Body of pancreas (tissue), 4 donors: ENCODE measurements at regions not wholly inside any gene's neighbourhood (a gene's known extent, or its start where the extent isn't known, plus 50 kb on each side); places are given as distances from the start of the nearest gene placed in this dataset.

ENCODE experiments used
- ATAC-seq: fragments of 150-250 bp; one replicate; pipeline ENCODE4 v1.9.1; 2016
- DNase-seq, 4 donors: peaks; one replicate each; pipeline ENCODE4 v3.0.0-alpha.2; 2019
- H3K27ac ChIP-seq, 4 donors: fragments of 200-600 bp; sonication (generic); 1 replicate in 3 of 4; 2 replicates in 1 of 4; pipeline versions ENCODE4 v1.5.1 to v1.6.1; 2016 to 2019; ENCODE audit warnings: mild to moderate bottlenecking in 1 of 4, mixed read lengths in 1 of 4, moderate library complexity in 1 of 4
- H3K27me3 ChIP-seq, 2 donors: fragments of 200-600 bp; sonication (generic); one replicate each; pipeline ENCODE4 v1.6.0; 2016; ENCODE audit warnings: mild to moderate bottlenecking in 1 of 2
- H3K36me3 ChIP-seq, 2 donors: fragments of 200-600 bp; sonication (generic); replicated peaks in 1 of 2; 2 replicates each; pipeline ENCODE4 v1.5.1; 2016; ENCODE audit warnings: low read depth in 2 of 2; ENCODE audit not compliant: insufficient read depth in 1 of 2
- H3K4me1 ChIP-seq: fragments of 200-600 bp; sonication (generic); one replicate; pipeline ENCODE4 v1.6.0; 2016
- H3K4me3 ChIP-seq, 2 donors: fragments of 200-600 bp; sonication (generic); 1 replicate in 1 of 2; 2 replicates in 1 of 2; pipeline ENCODE4 v1.5.1; 2016 to 2019
- H3K9me3 ChIP-seq, 3 donors: fragments of 200-600 bp; sonication (generic); 1 replicate in 2 of 3; 2 replicates in 1 of 3; pipeline ENCODE4 v1.5.1; 2016
- POLR2A ChIP-seq, 3 donors: fragments of 450-650 bp; IDR thresholded peaks; one replicate each; pipeline ENCODE4 v1.6.1; 2016; ENCODE audit warnings: antibody characterized with exemption in 3 of 3, mild to moderate bottlenecking in 2 of 3
- WGBS, 2 donors: methylation state at CpG; one replicate each; pipeline ENCODE4 v1.1.5; 2017; 5-methylcytosine and 5-hydroxymethylcytosine counted together
- intact Hi-C: fragments of 100-400 bp; cut with DNase I; formaldehyde crosslinking; loops from one replicate; pipeline ENCODE4 v1.15.1; 2023
- TF ChIP-seq, protein P1 (sequence below), 7 experiments: fragments of 450-650 bp in 4 of 7; fragments of 200-600 bp in 3 of 7; sonication (generic) in 3 of 7; IDR thresholded peaks; one replicate each; pipeline ENCODE4 v1.5.1; 2016 to 2019; ENCODE audit warnings: antibody characterized with exemption in 7 of 7

DNA sequence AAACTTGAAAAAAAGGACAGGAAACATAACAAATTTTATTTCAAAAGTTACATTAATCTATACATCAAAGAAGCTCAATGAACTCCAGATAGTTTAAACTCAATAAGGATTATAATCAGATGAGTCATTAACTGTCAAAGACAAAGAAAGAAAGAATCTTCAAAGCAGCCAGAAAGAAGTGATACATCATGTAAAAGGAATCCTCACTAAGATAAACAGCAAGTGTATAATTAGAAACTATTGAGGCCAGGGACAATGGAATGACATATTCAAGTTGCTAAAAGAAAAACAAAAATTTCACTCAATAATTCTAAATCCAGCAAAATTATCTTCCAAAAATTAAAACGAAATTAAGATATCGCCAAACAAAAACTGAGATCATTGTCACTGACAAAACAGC is 161.6 kb upstream of the NWD2 start:
- WGBS, 2 donors, result 67 to 74% methylated on average over 2 of the region's 2 CpGs
- H3K27ac ChIP-seq, result no peak overlapping the region
- no peak for DNase-seq
- intact Hi-C loops, result no loop called here
- H3K36me3 ChIP-seq, result no peaks in the 10 kb centered on the region
- TF ChIP-seq, protein P1, sequence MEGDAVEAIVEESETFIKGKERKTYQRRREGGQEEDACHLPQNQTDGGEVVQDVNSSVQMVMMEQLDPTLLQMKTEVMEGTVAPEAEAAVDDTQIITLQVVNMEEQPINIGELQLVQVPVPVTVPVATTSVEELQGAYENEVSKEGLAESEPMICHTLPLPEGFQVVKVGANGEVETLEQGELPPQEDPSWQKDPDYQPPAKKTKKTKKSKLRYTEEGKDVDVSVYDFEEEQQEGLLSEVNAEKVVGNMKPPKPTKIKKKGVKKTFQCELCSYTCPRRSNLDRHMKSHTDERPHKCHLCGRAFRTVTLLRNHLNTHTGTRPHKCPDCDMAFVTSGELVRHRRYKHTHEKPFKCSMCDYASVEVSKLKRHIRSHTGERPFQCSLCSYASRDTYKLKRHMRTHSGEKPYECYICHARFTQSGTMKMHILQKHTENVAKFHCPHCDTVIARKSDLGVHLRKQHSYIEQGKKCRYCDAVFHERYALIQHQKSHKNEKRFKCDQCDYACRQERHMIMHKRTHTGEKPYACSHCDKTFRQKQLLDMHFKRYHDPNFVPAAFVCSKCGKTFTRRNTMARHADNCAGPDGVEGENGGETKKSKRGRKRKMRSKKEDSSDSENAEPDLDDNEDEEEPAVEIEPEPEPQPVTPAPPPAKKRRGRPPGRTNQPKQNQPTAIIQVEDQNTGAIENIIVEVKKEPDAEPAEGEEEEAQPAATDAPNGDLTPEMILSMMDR (IDR thresholded peaks at IDR 0.05), result no peak
- no peak for TF ChIP-seq POLR2A (IDR thresholded peaks at IDR 0.05)
- ATAC-seq, result no peak
- no peaks in the 10 kb centered on the region for H3K27me3 ChIP-seq
- no peak overlapping the region for H3K4me3 ChIP-seq
- no peaks in the 10 kb centered on the region for H3K4me1 ChIP-seq
- no peaks in the 10 kb centered on the region for H3K9me3 ChIP-seq

DNA sequence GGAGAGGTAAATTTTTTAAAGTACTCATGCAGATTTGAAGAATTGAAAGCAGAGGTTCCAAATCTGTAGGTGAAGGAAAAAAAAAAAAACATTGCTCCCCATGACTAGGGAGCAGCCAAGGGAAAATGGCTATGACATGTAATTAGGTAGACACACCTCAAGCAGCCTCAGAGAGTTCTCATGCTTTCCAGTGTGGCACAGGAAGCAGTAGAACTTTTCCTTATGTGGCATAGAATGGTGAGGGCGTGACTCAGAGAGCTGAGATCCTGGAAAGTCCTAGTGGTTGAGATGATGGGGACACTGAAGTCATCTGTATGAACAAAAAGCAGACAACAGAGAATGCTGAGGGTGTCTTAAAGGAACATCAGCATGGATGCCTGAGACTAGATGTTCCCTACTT is 148.6 kb upstream of the NWD2 start:
- no peaks in the 10 kb centered on the region for H3K9me3 ChIP-seq
- intact Hi-C loops, result no loop called here
- no peak overlapping the region for H3K27ac ChIP-seq
- DNase-seq (no peak), ATAC-seq (no peak)
- no peaks in the 10 kb centered on the region for H3K27me3 ChIP-seq
- no peak for TF ChIP-seq POLR2A (IDR thresholded peaks at IDR 0.05)
- TF ChIP-seq, protein P1 (IDR thresholded peaks at IDR 0.05), result no peak
- H3K4me3 ChIP-seq, result no peak overlapping the region
- H3K36me3 ChIP-seq, result no peaks in the 10 kb centered on the region
- 69 to 78% methylated on average over 1 of the region's 1 CpG for WGBS, 2 donors
- H3K4me1 ChIP-seq, result no peaks in the 10 kb centered on the region

DNA sequence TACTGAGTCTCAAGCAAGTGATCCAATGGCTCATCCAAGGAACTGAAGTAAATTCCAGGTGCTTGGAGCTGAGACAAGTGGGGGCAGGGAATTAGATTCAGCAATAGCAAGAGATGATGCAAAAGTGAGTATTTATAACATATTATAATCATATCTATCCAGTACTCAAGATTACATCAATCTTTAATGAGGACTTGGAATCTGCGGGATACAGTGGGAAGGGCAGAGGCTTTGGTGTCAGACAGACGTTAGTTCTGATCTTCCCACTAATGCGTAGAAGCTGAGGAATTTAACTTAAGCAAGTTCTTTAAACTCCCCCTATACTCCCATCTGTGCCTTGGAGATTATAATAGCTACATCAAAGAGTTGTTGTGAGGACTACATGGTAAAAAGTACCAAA is 143.4 kb upstream of the NWD2 start:
- TF ChIP-seq, protein P1 (IDR thresholded peaks at IDR 0.05), result no peak
- TF ChIP-seq POLR2A (IDR thresholded peaks at IDR 0.05), result no peak
- DNase-seq (no peak), ATAC-seq (no peak)
- intact Hi-C loops, result no loop called here
- H3K36me3 ChIP-seq, result no peaks in the 10 kb centered on the region
- no peaks in the 10 kb centered on the region for H3K27me3 ChIP-seq
- WGBS, 2 donors, result 59 to 83% methylated on average over 3 of the region's 3 CpGs
- H3K4me3 ChIP-seq, result no peak overlapping the region
- H3K4me1 ChIP-seq, result no peaks in the 10 kb centered on the region
- no peaks in the 10 kb centered on the region for H3K9me3 ChIP-seq
- no peak overlapping the region for H3K27ac ChIP-seq

DNA sequence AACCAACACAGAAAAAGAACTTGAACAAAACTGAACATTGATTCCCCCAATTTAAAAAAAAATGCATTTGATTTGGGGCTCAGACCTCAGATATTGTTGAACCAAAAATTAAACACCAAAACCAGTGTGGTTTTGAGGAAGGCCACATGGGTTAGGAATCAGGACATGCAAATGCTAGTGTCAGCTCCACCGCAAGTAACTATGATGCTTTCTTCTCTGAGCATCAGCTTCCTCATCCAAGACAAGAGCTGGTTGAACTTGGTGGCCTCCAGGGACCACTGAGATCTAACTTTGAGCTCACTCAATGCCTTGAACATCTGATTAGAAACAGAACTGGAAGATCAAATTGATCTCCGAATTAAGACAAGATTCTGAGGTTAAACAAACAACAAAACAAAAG is 142.9 kb upstream of the NWD2 start:
- DNase-seq (no peak), ATAC-seq (no peak)
- intact Hi-C loops, result no loop called here
- no peaks in the 10 kb centered on the region for H3K9me3 ChIP-seq
- TF ChIP-seq, protein P1 (IDR thresholded peaks at IDR 0.05), result no peak
- no peak for TF ChIP-seq POLR2A (IDR thresholded peaks at IDR 0.05)
- no peaks in the 10 kb centered on the region for H3K27me3 ChIP-seq
- H3K36me3 ChIP-seq, result no peaks in the 10 kb centered on the region
- no peak overlapping the region for H3K27ac ChIP-seq
- H3K4me1 ChIP-seq, result no peaks in the 10 kb centered on the region
- H3K4me3 ChIP-seq, result no peak overlapping the region
- 52 to 59% methylated on average over 2 of the region's 2 CpGs for WGBS, 2 donors

DNA sequence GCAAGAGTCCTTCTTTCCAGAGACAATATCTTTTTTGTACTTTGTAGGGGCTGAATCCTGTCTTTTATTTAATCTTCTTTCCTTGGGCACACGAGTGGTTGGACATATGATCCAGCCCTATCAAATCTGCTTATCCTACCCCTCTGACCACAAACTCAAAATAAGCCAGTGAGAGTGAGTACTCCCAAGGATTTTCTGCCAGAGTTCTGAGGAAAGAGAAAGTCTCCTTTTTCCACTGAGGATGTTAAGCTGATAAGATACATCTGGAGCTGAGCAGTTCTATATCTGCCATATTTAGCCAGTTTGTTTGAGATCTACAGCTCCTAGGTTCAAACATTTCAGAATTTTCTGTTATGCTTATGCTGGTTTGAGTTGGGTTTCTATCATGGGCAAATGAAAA is 134.8 kb upstream of the NWD2 start:
- Histone ChIP-seq H3K27ac (no peak overlapping the region), H3K27me3 (no peaks in the 10 kb centered on the region), H3K4me3 (no peak overlapping the region), H3K9me3 (no peaks in the 10 kb centered on the region), H3K36me3 (no peaks in the 10 kb centered on the region), H3K4me1 (no peaks in the 10 kb centered on the region)
- 11 to 18% methylated on average over 1 of the region's 1 CpG for WGBS, 2 donors
- intact Hi-C loops, result no loop called here
- DNase-seq (no peak), ATAC-seq (no peak)
- no peak for TF ChIP-seq POLR2A (IDR thresholded peaks at IDR 0.05)
- TF ChIP-seq, protein P1 (IDR thresholded peaks at IDR 0.05), result no peak
